ENCODE measurements at regions not wholly inside any gene's neighbourhood (a gene's known extent, or its start where the extent isn't known, plus 50 kb on each side); places are given as distances from the start of the nearest gene placed in this dataset.

- Histone ChIP-seq H3K9me3 (ENCODE audit: insufficient read depth in 2 of 2, low read depth in 1 of 2, low read length in 1 of 2) (no peaks in the 10 kb centered on the region; a peak in 1 of 4 replicates), H3K27ac (ENCODE audit: low read depth, low read length) (no peak overlapping the region), H2BK20ac (ENCODE audit: low read length) (no peak overlapping the region), H3K4ac (replicated peaks; ENCODE audit: insufficient read length, low read depth, low read length) (no peak overlapping the region), H3K4me3 (ENCODE audit: extremely low read depth in 1 of 4, insufficient read depth in 2 of 4, low read depth in 3 of 4, low read length in 4 of 4) (no peak overlapping the region), H4K8ac (ENCODE audit: extremely low read depth, insufficient read depth, low read length) (no peak overlapping the region; the same call in 1 of the 2 replicates), H3K79me2 (ENCODE audit: control insufficient read depth in 1 of 2, insufficient read depth in 2 of 2, low read length in 2 of 2) (no peaks in the 10 kb centered on the region), H3K4me2 (ENCODE audit: insufficient read depth in 1 of 2, low read depth in 2 of 2, low read length in 2 of 2) (no peak overlapping the region), H3K27me3 (replicated peaks in 1 of 4; ENCODE audit: control insufficient read depth in 3 of 4, extremely low read depth in 1 of 4, insufficient read depth in 3 of 4, low read length in 3 of 4) (no peaks in the 10 kb centered on the region), H3K9ac (replicated peaks in 1 of 4; ENCODE audit: extremely low read depth in 1 of 4, low read depth in 3 of 4, low read length in 3 of 4) (no peak overlapping the region), H3K23ac (ENCODE audit: insufficient read length) (no peak overlapping the region), H2BK12ac (ENCODE audit: low read depth, low read length) (no peak overlapping the region), H3K56ac (replicated peaks; ENCODE audit: insufficient read length, low read depth, low read length) (no peak overlapping the region), H3K23me2 (ENCODE audit: low read depth, low read length) (no peaks in the 10 kb centered on the region; the same call in 1 of the 2 replicates), H2BK120ac (replicated peaks; ENCODE audit: low read depth, low read length) (no peak overlapping the region), H3K36me3 (ENCODE audit: control insufficient read depth in 2 of 4, insufficient read depth in 4 of 4, low read length in 3 of 4) (no peaks in the 10 kb centered on the region), H3K14ac (ENCODE audit: insufficient read length) (no peak overlapping the region), H4K5ac (ENCODE audit: insufficient read length, low read depth, low read length) (no peak overlapping the region), H2AK5ac (ENCODE audit: low read depth, low read length) (no peak overlapping the region), H2BK15ac (ENCODE audit: low read length) (no peak overlapping the region), H3K18ac (ENCODE audit: extremely low read depth, low read length) (no peak overlapping the region), H3K79me1 (ENCODE audit: low read depth, low read length) (no peaks in the 10 kb centered on the region), H2BK5ac (ENCODE audit: low read depth, low read length) (no peak overlapping the region), H2AFZ (ENCODE audit: low read length) (no peak overlapping the region), H4K91ac (replicated peaks; ENCODE audit: insufficient read length, low read length) (no peak overlapping the region), H4K20me1 (replicated peaks in 1 of 2; ENCODE audit: control insufficient read depth in 1 of 2, insufficient read depth in 2 of 2, low read length in 2 of 2) (no peaks in the 10 kb centered on the region), H3K4me1 (replicated peaks in 1 of 4; ENCODE audit: control insufficient read depth in 3 of 4, insufficient read depth in 4 of 4, low read length in 3 of 4) (no peaks in the 10 kb centered on the region)
- ChIA-PET CTCF (ENCODE audit: partially characterized antibody) (no interaction called here), POLR2A (ENCODE audit: partially characterized antibody) (no interaction called here)
- WGBS, 2 experiments (ENCODE audit: extremely low coverage in 1 of 2, insufficient coverage in 1 of 2, insufficient read length in 1 of 2, insufficient replicate concordance in 2 of 2, low coverage in 1 of 2, low lambda C conversion rate in 2 of 2, missing lambda C conversion rate in 1 of 2) = 100% methylated on average over 2 of the region's 2 CpGs; no CpG with 5 or more reads in 1 of the 2 experiments
- TF ChIP-seq KDM5A (IDR thresholded peaks at IDR 0.05; ENCODE audit: low read length) (no peak), SIX5 (IDR thresholded peaks at IDR 0.05; ENCODE audit: low read depth, low read length) (no peak), ATF3 (IDR thresholded peaks at IDR 0.05; ENCODE audit: insufficient read depth, low read depth, low read length) (no peak), RBBP5 (IDR thresholded peaks at IDR 0.05; ENCODE audit: borderline replicate concordance, low read depth, low read length) (no peak)
- DNase-seq (ENCODE audit: low read depth in 1 of 2, low spot score in 2 of 2) = no peak
- FAIRE-seq = no peak
Observed at GRCh38 chr18:51290860-51291259, 93.4 kb upstream of the MEX3C start.
